ENCODE measurements at regions not wholly inside any gene's neighbourhood (a gene's known extent, or its start where the extent isn't known, plus 50 kb on each side); places are given as distances from the start of the nearest gene placed in this dataset.

DNA sequence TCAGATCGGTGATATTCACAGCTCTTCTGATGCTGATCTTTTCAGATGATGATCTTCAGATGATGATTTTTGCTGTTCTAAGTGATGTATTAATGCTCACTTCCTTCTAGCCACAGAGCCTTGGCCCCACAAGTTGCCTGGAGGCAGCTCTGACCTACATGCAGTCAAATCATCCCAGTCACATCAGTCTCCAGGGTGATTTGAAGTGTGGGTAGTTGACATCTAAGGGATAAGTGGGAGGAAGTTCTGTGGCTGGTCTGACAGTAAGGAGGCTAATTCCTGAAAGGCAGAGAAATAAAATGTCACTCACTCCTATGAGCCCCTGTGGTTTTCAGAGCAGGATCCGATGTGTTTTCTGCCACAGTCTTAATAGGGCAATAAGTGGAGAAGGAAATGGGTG lies 79.8 kb upstream of the RPL34 start:
- no peaks in the 10 kb centered on the region for H3K27me3 ChIP-seq (replicated peaks; ENCODE audit: insufficient read depth, low read length)
- H3K9ac ChIP-seq (ENCODE audit: low read length) = no peak overlapping the region
- DNase-seq = no peak
- H3K9me2 ChIP-seq (replicated peaks; ENCODE audit: insufficient read depth, low read length) = no peaks in the 10 kb centered on the region
- TF ChIP-seq EZH2 (optimal IDR thresholded peaks at IDR 0.05; ENCODE audit: low read depth, low read length) (no peak), CTCF (IDR thresholded peaks at IDR 0.05; ENCODE audit: low read length) (no peak), EZH2phosphoT487 (IDR thresholded peaks at IDR 0.05; ENCODE audit: low read length) (no peak)
- no peaks in the 10 kb centered on the region for H3K9me3 ChIP-seq (replicated peaks; ENCODE audit: insufficient read depth, low read length)
- H3K36me3 ChIP-seq (replicated peaks; ENCODE audit: insufficient read depth, low read length) = no peaks in the 10 kb centered on the region
- H3K79me2 ChIP-seq (ENCODE audit: low read length) = no peaks in the 10 kb centered on the region
- H3K4me3 ChIP-seq (ENCODE audit: low read length) = no peak overlapping the region
- H3K27ac ChIP-seq (ENCODE audit: low read length) = no peak overlapping the region
- no peaks in the 10 kb centered on the region for H3F3A ChIP-seq (ENCODE audit: insufficient read depth, low read length)
- H3K4me2 ChIP-seq (ENCODE audit: low read depth, low read length) = no peak overlapping the region
- no peaks in the 10 kb centered on the region for H3K4me1 ChIP-seq (ENCODE audit: low read length)
- no peaks in the 10 kb centered on the region for H4K20me1 ChIP-seq (ENCODE audit: insufficient read depth, low read length)
- H2AFZ ChIP-seq (ENCODE audit: low read length) = no peak overlapping the region

GRCh38 chr4:108536577-108536976 lies 83.8 kb upstream of the RPL34 start:
- no peak overlapping the region for H3K4me3 ChIP-seq (ENCODE audit: low read length)
- no peaks in the 10 kb centered on the region for H3K4me1 ChIP-seq (ENCODE audit: low read length)
- no peak overlapping the region for H3K9ac ChIP-seq (ENCODE audit: low read length)
- no peaks in the 10 kb centered on the region for H3K9me2 ChIP-seq (replicated peaks; ENCODE audit: insufficient read depth, low read length)
- H2AFZ ChIP-seq (ENCODE audit: low read length) = no peak overlapping the region
- DNase-seq = no peak
- H3F3A ChIP-seq (ENCODE audit: insufficient read depth, low read length) = no peaks in the 10 kb centered on the region
- H3K27me3 ChIP-seq (replicated peaks; ENCODE audit: insufficient read depth, low read length) = no peaks in the 10 kb centered on the region
- H3K36me3 ChIP-seq (replicated peaks; ENCODE audit: insufficient read depth, low read length) = no peaks in the 10 kb centered on the region
- H3K9me3 ChIP-seq (replicated peaks; ENCODE audit: insufficient read depth, low read length) = no peaks in the 10 kb centered on the region
- H3K4me2 ChIP-seq (ENCODE audit: low read depth, low read length) = no peak overlapping the region
- no peaks in the 10 kb centered on the region for H3K79me2 ChIP-seq (ENCODE audit: low read length)
- no peak overlapping the region for H3K27ac ChIP-seq (ENCODE audit: low read length)
- H4K20me1 ChIP-seq (ENCODE audit: insufficient read depth, low read length) = no peaks in the 10 kb centered on the region
- no peak for TF ChIP-seq EZH2phosphoT487 (IDR thresholded peaks at IDR 0.05; ENCODE audit: low read length)

GRCh38 chr4:108535757-108536156 lies 84.6 kb upstream of the RPL34 start:
- Histone ChIP-seq H3K9ac (ENCODE audit: low read length) (no peak overlapping the region), H3K27me3 (replicated peaks; ENCODE audit: insufficient read depth, low read length) (no peaks in the 10 kb centered on the region), H3K4me1 (ENCODE audit: low read length) (no peaks in the 10 kb centered on the region), H3K27ac (ENCODE audit: low read length) (no peak overlapping the region), H3K9me2 (replicated peaks; ENCODE audit: insufficient read depth, low read length) (no peaks in the 10 kb centered on the region), H3F3A (ENCODE audit: insufficient read depth, low read length) (no peaks in the 10 kb centered on the region), H3K4me3 (ENCODE audit: low read length) (no peak overlapping the region), H3K9me3 (replicated peaks; ENCODE audit: insufficient read depth, low read length) (no peaks in the 10 kb centered on the region), H2AFZ (ENCODE audit: low read length) (no peak overlapping the region), H3K79me2 (ENCODE audit: low read length) (no peaks in the 10 kb centered on the region), H3K36me3 (replicated peaks; ENCODE audit: insufficient read depth, low read length) (no peaks in the 10 kb centered on the region), H4K20me1 (ENCODE audit: insufficient read depth, low read length) (no peaks in the 10 kb centered on the region), H3K4me2 (ENCODE audit: low read depth, low read length) (no peak overlapping the region)
- TF ChIP-seq EZH2phosphoT487 (IDR thresholded peaks at IDR 0.05; ENCODE audit: low read length) = no peak
- no peak for TF ChIP-seq EZH2 (optimal IDR thresholded peaks at IDR 0.05; ENCODE audit: low read depth, low read length)
- TF ChIP-seq CTCF (IDR thresholded peaks at IDR 0.05; ENCODE audit: low read length) = no peak
- DNase-seq = no peak

DNA sequence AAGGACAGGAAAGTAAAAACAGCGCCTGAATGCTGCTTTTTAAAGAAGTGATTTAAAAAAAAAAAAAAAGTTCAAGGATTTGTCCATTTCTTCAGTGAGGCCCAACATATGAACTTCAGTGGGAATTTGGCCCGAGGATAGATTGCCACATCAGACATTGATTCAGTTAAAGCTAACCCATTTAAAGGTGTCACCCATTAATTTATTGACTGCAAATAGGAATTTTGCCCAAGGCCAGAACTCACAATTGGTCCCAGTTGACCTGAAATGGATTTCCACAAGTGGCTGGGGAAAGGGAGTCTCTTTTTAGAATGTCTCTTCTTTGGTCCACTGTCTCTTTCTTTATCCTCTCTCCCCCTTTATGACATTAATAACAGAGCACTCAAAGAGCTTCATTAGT lies 86.5 kb upstream of the RPL34 start:
- H4K20me1 ChIP-seq (ENCODE audit: insufficient read depth, low read length) = no peaks in the 10 kb centered on the region

More for the DNA sequence above, 86.5 kb upstream of the RPL34 start:
- H3K36me3 ChIP-seq (replicated peaks; ENCODE audit: insufficient read depth, low read length) = no peaks in the 10 kb centered on the region
- no peaks in the 10 kb centered on the region for H3K9me3 ChIP-seq (replicated peaks; ENCODE audit: insufficient read depth, low read length)
- H3K27ac ChIP-seq (ENCODE audit: low read length) = no peak overlapping the region
- no peaks in the 10 kb centered on the region for H3K4me1 ChIP-seq (ENCODE audit: low read length)
- no peak overlapping the region for H3K9ac ChIP-seq (ENCODE audit: low read length)
- DNase-seq = no peak
- H3F3A ChIP-seq (ENCODE audit: insufficient read depth, low read length) = no peaks in the 10 kb centered on the region
- no peak overlapping the region for H3K4me3 ChIP-seq (ENCODE audit: low read length)
- H3K9me2 ChIP-seq (replicated peaks; ENCODE audit: insufficient read depth, low read length) = no peaks in the 10 kb centered on the region
- H2AFZ ChIP-seq (ENCODE audit: low read length) = no peak overlapping the region
- TF ChIP-seq EZH2 (optimal IDR thresholded peaks at IDR 0.05; ENCODE audit: low read depth, low read length) (no peak), CTCF (IDR thresholded peaks at IDR 0.05; ENCODE audit: low read length) (no peak), EZH2phosphoT487 (IDR thresholded peaks at IDR 0.05; ENCODE audit: low read length) (no peak)
- H3K79me2 ChIP-seq (ENCODE audit: low read length) = no peaks in the 10 kb centered on the region
- H3K4me2 ChIP-seq (ENCODE audit: low read depth, low read length) = no peak overlapping the region
- H3K27me3 ChIP-seq (replicated peaks; ENCODE audit: insufficient read depth, low read length) = no peaks in the 10 kb centered on the region

All from MM.1S (cell line).